A673 (cell line): ENCODE measurements at regions not wholly inside any gene's neighbourhood (a gene's known extent, or its start where the extent isn't known, plus 50 kb on each side); places are given as distances from the start of the nearest gene placed in this dataset.
A peak's percentile ranks its signal among the peaks of the same experiment; 100 is the strongest.

Experiments
- BruUV-seq: library from RNA; stranded (reverse); fragments of 400-500 nt; replicated peaks from 2 replicates; lab custom pipeline; 2021; lab: Mats Ljungman, UMichigan
- CTCF ChIA-PET: fragments of 300-600 bp; sonication (Branson Sonifier 250); formaldehyde crosslinking; loops from one replicate; lab custom pipeline; 2022; ENCODE audit warnings: antibody characterized with exemption; lab: Charles Lee
- POLR2A ChIA-PET: fragments of 300-600 bp; sonication (Branson Sonifier 250); formaldehyde crosslinking; loops from one replicate; lab custom pipeline; 2022; ENCODE audit warnings: antibody characterized with exemption; ENCODE audit not compliant: low non-redundant PET; lab: Charles Lee
- DNase-seq: peaks from one replicate; pipeline ENCODE4 v3.0.0-alpha.2; 2015; ENCODE audit warnings: low spot score
- H3K27ac ChIP-seq: fragments of 200-600 bp; sonication (generic); 2 replicates; pipeline ENCODE4 v1.5.1; 2016; ENCODE audit warnings: mixed run types, low read depth, mild to moderate bottlenecking, mixed read lengths, antibody characterized with exemption, low read length; ENCODE audit not compliant: poor library complexity, severe bottlenecking
- H3K27me3 ChIP-seq: fragments of 200-600 bp; sonication (generic); replicated peaks from 2 replicates; pipeline ENCODE4 v1.6.1; 2017; ENCODE audit warnings: mixed run types, low read depth, mild to moderate bottlenecking, mixed read lengths, antibody characterized with exemption, low read length; ENCODE audit not compliant: insufficient read depth, poor library complexity
- H3K36me3 ChIP-seq: fragments of 200-600 bp; sonication (generic); 2 replicates; pipeline ENCODE4 v1.6.1; 2016; ENCODE audit warnings: mixed run types, mild to moderate bottlenecking, mixed read lengths, antibody characterized with exemption, low read length; ENCODE audit not compliant: insufficient read depth, poor library complexity, severe bottlenecking
- H3K4me1 ChIP-seq: fragments of 200-600 bp; sonication (generic); 2 replicates; pipeline ENCODE4 v1.6.1; 2017; ENCODE audit warnings: mixed run types, mild to moderate bottlenecking, mixed read lengths, antibody characterized with exemption, low read length; ENCODE audit not compliant: insufficient read depth, poor library complexity, severe bottlenecking
- H3K4me3 ChIP-seq: fragments of 200-600 bp; sonication (generic); 2 replicates; pipeline ENCODE4 v1.5.1; 2016; ENCODE audit warnings: low read depth, mixed run types, mild to moderate bottlenecking, mixed read lengths, low read length; ENCODE audit not compliant: poor library complexity, severe bottlenecking
- H3K9me3 ChIP-seq: fragments of 200-600 bp; sonication (generic); 2 replicates; pipeline ENCODE4 v1.6.1; 2016; ENCODE audit warnings: mixed run types, low read depth, mild to moderate bottlenecking, mixed read lengths, antibody characterized with exemption, low read length; ENCODE audit not compliant: poor library complexity, severe bottlenecking
- CTCF ChIP-seq: fragments of 300-800, 200-600 bp; sonication (generic); conservative IDR thresholded peaks from 2 replicates; pipeline ENCODE4 v1.5.1; 2017; ENCODE audit warnings: low read depth, mild to moderate bottlenecking, antibody characterized with exemption, low read length, moderate library complexity, mixed read lengths
- EZH2 ChIP-seq: fragments of 200-600 bp; sonication (generic); IDR thresholded peaks from 2 replicates; pipeline ENCODE4 v1.6.1; 2017; ENCODE audit warnings: borderline replicate concordance, low read depth, mild to moderate bottlenecking, mixed read lengths, antibody characterized with exemption, low read length; ENCODE audit not compliant: poor library complexity, severe bottlenecking
- intact Hi-C: fragments of 100-400 bp; cut with micrococcal nuclease; formaldehyde crosslinking; loops from one replicate; pipeline ENCODE4 v1.10.0; 2022; ENCODE audit not compliant: unreplicated experiment

GRCh38 chr6:74899416-74899815 is 306.4 kb downstream of the COL12A1 start:
- intact Hi-C loops: loop anchor here (1.0 kb wide), 1 partner anchor 305 kb away; no protein-coding TSS in a partner anchor
- no TSS peak for BruUV-seq

DNA sequence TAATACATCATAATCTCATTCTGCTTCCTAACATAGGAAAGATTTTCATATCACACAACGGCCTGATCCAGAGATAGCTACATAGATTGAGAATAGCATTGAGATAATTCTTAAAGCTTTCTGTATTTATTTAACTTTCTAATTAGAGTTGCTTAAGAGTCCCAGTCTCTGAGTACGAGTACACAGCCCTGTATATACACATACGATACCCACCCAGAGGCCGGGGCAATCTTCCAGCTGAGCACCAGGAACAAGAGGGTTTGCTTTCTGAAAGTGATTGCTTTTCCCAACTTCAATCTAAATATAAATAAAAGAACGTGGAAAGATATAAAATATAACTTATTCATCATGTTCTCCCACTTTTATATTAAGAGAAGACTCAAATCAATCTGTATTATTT is 313.8 kb downstream of the COL12A1 start:
- BruUV-seq: no TSS peak
- no peak for DNase-seq
- POLR2A ChIA-PET: no interaction called here
- Histone ChIP-seq H3K4me3 (no peak overlapping the region), H3K9me3 (no peaks in the 10 kb centered on the region), H3K27me3 (no peaks in the 10 kb centered on the region), H3K27ac (no peak overlapping the region), H3K4me1 (no peaks in the 10 kb centered on the region), H3K36me3 (no peaks in the 10 kb centered on the region)
- intact Hi-C loops: no loop called here
- TF ChIP-seq CTCF: no peak
- no peak for TF ChIP-seq EZH2
- CTCF ChIA-PET: no interaction called here

More at GRCh38 chr6:74899416-74899815, 306.4 kb downstream of the COL12A1 start:
- POLR2A ChIA-PET: no interaction called here
- Histone ChIP-seq H3K27ac (no peak overlapping the region), H3K27me3 (no peaks in the 10 kb centered on the region), H3K36me3 (no peaks in the 10 kb centered on the region), H3K4me1 (no peaks in the 10 kb centered on the region), H3K4me3 (no peak overlapping the region), H3K9me3 (no peaks in the 10 kb centered on the region)
- TF ChIP-seq CTCF: peak; percentile 37; the same call in 1 of the 2 replicates
- no peak for TF ChIP-seq EZH2
- CTCF ChIA-PET: interaction anchor here (0.6 to 1.5 kb wide), 3 partner anchors 302 to 522 kb away, joined by 3 to 6 read pairs (median 4); no protein-coding TSS in a partner anchor
- peak; percentile 28 for DNase-seq

GRCh38 chr6:74891349-74891831 is 314.5 kb downstream of the COL12A1 start:
- ChIA-PET POLR2A (no interaction called here), CTCF (no interaction called here)
- intact Hi-C loops: no loop called here
- no peaks in the 10 kb centered on the region for H3K4me1 ChIP-seq
- DNase-seq: no peak
- H3K9me3 ChIP-seq: no peaks in the 10 kb centered on the region
- no peak overlapping the region for H3K27ac ChIP-seq
- no TSS peak for BruUV-seq
- no peak for TF ChIP-seq EZH2
- TF ChIP-seq CTCF: no peak
- no peaks in the 10 kb centered on the region for H3K27me3 ChIP-seq
- H3K4me3 ChIP-seq: no peak overlapping the region
- no peaks in the 10 kb centered on the region for H3K36me3 ChIP-seq
